ENCODE measurements at regions not wholly inside any gene's neighbourhood (a gene's known extent, or its start where the extent isn't known, plus 50 kb on each side); places are given as distances from the start of the nearest gene placed in this dataset.

DNA sequence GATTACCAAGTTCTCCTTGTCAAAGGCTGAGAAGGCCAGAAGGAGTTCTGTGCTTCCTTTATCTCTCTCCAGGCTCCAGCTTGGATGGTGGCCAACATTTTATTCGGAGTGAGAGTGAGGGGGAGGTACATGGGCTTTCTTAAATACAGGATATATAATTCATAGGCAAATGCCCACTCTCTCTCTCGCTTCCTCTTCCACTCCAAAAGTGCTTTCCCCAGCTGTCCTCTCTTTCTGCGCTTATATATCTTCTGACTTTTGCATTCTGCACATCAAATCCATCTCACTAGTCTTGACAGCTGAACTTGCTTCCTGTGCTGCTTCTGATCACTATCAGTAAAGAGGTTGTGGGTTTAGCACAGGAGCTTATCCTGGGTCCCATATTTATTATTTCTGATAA is 125.4 kb upstream of the ARHGAP20 start:
- in situ Hi-C loops (cut with HindIII; ENCODE audit: low sequenced_read_pairs): no loop called here
- TF ChIP-seq, protein P1, sequence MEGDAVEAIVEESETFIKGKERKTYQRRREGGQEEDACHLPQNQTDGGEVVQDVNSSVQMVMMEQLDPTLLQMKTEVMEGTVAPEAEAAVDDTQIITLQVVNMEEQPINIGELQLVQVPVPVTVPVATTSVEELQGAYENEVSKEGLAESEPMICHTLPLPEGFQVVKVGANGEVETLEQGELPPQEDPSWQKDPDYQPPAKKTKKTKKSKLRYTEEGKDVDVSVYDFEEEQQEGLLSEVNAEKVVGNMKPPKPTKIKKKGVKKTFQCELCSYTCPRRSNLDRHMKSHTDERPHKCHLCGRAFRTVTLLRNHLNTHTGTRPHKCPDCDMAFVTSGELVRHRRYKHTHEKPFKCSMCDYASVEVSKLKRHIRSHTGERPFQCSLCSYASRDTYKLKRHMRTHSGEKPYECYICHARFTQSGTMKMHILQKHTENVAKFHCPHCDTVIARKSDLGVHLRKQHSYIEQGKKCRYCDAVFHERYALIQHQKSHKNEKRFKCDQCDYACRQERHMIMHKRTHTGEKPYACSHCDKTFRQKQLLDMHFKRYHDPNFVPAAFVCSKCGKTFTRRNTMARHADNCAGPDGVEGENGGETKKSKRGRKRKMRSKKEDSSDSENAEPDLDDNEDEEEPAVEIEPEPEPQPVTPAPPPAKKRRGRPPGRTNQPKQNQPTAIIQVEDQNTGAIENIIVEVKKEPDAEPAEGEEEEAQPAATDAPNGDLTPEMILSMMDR (IDR thresholded peaks at IDR 0.05; ENCODE audit: low read depth, low read length): no peak
- DNase-seq (ENCODE audit: low read depth, low spot score): no peak
- no peak overlapping the region for H3K4me3 ChIP-seq (ENCODE audit: low read depth, low read length)

DNA sequence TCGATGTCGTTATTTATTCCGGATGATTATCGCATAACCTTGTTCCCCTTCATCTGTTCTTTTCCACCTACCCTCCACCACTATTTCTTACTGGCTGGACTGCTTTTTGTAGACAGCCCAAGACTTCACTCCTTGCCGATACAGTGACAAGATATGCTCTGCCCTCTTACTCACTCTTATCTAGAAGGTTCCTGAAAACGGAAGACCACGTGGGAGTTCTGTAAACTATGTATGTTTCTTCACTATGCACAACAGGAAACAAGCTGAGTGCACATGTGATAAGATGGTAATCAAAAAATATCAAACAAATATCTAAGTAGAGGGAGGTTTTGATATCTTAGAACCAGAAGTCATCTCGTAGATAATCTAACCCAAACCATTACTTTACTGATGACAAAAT is 122.9 kb upstream of the ARHGAP20 start:
- TF ChIP-seq, protein P1 (IDR thresholded peaks at IDR 0.05; ENCODE audit: low read depth, low read length): no peak
- DNase-seq (ENCODE audit: low read depth, low spot score): no peak
- in situ Hi-C loops (cut with HindIII; ENCODE audit: low sequenced_read_pairs): no loop called here
- no peak overlapping the region for H3K4me3 ChIP-seq (ENCODE audit: low read depth, low read length)

DNA sequence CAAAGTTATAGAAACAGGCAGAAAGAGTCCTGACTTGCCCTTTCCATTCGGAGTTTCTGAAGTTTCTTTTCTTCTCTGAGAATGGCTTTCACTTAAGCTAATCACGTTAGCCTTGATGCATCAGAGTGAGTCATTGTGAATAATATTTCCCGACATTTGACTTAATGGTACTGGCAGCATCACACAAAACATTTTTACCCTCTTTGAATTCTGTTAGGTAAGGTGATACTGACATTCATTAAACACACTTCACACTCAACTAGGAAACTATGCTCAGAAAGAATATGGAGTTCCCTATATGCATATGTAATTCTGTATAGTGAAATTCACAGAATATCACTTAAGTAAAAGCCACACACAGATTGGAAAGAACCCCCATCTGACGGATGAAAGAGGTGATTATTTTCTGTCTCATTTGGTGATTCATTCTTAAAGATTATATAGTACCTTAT is 120.8 kb upstream of the ARHGAP20 start:
- in situ Hi-C loops (cut with HindIII; ENCODE audit: low sequenced_read_pairs): no loop called here
- TF ChIP-seq, protein P1 (IDR thresholded peaks at IDR 0.05; ENCODE audit: low read depth, low read length): no peak
- peak; percentile 84 for DNase-seq (ENCODE audit: low read depth, low spot score)
- H3K4me3 ChIP-seq (ENCODE audit: low read depth, low read length): no peak overlapping the region

DNA sequence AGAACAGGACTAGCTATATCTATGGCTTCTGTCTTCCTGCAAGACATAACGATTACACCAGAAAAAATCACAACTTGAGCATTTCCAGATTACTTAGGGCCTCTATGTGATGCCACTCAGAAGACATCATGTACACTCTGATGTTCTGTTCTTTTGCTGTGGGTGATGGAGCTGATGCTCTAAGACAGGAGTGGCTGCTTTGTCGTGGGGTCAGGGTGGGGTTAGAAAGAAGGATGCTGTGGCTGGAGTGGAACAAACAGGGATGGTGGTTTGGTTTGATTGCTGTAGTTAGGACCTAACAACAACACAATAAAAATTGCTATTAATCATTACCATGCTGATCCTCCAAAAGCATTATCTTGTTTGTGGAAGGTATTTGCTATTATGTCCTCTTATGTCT is 120.3 kb upstream of the ARHGAP20 start:
- in situ Hi-C loops (cut with HindIII; ENCODE audit: low sequenced_read_pairs): no loop called here
- TF ChIP-seq, protein P1 (IDR thresholded peaks at IDR 0.05; ENCODE audit: low read depth, low read length): no peak
- no peak for DNase-seq (ENCODE audit: low read depth, low spot score)

DNA sequence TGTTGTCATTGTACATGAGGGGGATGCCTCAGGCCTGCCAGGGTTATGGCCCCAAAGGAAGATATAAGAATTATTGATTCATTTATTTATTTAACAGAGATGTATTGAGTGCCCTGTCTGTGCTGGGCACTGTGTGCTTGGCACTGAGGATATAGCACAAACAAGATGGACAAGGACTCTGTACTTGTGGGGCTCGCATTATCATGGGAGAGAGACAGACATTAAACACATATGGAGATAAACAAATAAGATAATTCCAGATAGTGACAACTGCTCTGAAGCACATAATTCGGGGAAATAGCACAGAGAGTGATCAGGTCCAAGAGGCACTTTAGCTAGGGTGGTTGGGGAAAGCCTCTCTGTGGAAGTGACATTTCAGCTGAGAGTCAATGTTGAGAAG is 119.8 kb upstream of the ARHGAP20 start:
- no peak overlapping the region for H3K4me3 ChIP-seq (ENCODE audit: low read depth, low read length)
- TF ChIP-seq, protein P1 (IDR thresholded peaks at IDR 0.05; ENCODE audit: low read depth, low read length): no peak
- no peak for DNase-seq (ENCODE audit: low read depth, low spot score)
- in situ Hi-C loops (cut with HindIII; ENCODE audit: low sequenced_read_pairs): no loop called here

More for the DNA sequence above, 120.3 kb upstream of the ARHGAP20 start:
- H3K4me3 ChIP-seq (ENCODE audit: low read depth, low read length): no peak overlapping the region

DNA sequence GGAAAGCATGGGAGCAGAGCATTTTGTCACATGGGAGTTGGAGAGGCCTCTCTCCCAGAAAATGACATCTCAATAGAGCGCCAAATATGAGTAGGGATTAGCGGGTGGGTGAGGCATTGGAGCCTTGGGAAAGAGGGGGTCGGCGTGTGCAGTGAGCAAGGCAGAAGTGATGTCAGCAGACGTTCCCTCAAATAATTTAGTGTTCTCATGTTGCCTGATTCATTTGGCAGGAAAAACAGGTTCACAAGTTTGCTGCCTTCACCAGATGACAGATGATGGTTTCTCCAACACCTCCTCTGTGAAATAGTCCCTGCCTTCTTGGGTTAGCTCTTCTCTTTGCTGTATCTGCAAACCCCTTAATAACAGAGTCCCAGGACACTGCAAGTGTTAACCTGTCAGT is 118.5 kb upstream of the ARHGAP20 start:
- TF ChIP-seq, protein P1 (IDR thresholded peaks at IDR 0.05; ENCODE audit: low read depth, low read length): no peak
- no peak overlapping the region for H3K4me3 ChIP-seq (ENCODE audit: low read depth, low read length)
- peak; percentile 12 for DNase-seq (ENCODE audit: low read depth, low spot score)
- in situ Hi-C loops (cut with HindIII; ENCODE audit: low sequenced_read_pairs): no loop called here

DNA sequence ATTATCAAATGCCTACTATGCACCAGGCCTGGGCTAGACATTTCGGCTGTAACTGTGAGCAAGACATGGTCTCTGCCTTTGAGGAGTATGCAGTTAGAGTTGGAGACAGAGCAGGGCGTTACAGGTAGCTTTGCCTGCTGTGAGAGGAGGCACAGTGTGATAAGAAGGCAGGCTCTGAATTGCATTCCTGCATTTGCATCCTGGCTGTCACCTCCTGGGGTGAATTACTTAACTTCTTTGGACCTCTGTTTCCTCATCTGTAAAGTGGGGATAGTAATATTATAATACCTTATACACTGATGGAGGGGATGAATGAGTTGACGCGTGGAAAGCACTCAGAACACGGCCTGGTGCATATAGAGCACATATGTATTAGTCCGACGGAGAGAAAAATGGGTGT is 118.1 kb upstream of the ARHGAP20 start:
- TF ChIP-seq, protein P1 (IDR thresholded peaks at IDR 0.05; ENCODE audit: low read depth, low read length): no peak
- in situ Hi-C loops (cut with HindIII; ENCODE audit: low sequenced_read_pairs): no loop called here
- no peak overlapping the region for H3K4me3 ChIP-seq (ENCODE audit: low read depth, low read length)

More for the DNA sequence above, 118.1 kb upstream of the ARHGAP20 start:
- DNase-seq (ENCODE audit: low read depth, low spot score): no peak
